HFF-Myc (cell line): ENCODE measurements at regions not wholly inside any gene's neighbourhood (a gene's known extent, or its start where the extent isn't known, plus 50 kb on each side); places are given as distances from the start of the nearest gene placed in this dataset.

ENCODE experiments used
- DNase-seq: peaks from one replicate; pipeline ENCODE4 v3.0.0-alpha.2; 2011; ENCODE audit warnings: low read depth; ENCODE audit errors: extremely low read depth
- H3K4me3 ChIP-seq: replicated peaks from 2 replicates; pipeline ENCODE4 v1.5.1; 2011; ENCODE audit warnings: low read depth, mild to moderate bottlenecking, control low read depth, low read length
- CTCF ChIP-seq: IDR thresholded peaks from 2 replicates; pipeline ENCODE4 v1.5.1; 2012; ENCODE audit warnings: mild to moderate bottlenecking, low read depth, low read length, control low read depth; ENCODE audit errors: missing control alignments

GRCh38 chr3:118029049-118029448 is 1005.6 kb downstream of the IGSF11 start:
- TF ChIP-seq CTCF = no peak
- H3K4me3 ChIP-seq = no peak overlapping the region
- no peak for DNase-seq

- no peak for DNase-seq
- no peak for TF ChIP-seq CTCF
- no peak overlapping the region for H3K4me3 ChIP-seq
These were observed 998.4 kb downstream of the IGSF11 start for GRCh38 chr3:118036215-118036614.

- DNase-seq = no peak
- TF ChIP-seq CTCF = no peak
- no peak overlapping the region for H3K4me3 ChIP-seq
These were observed 979.3 kb downstream of the IGSF11 start for GRCh38 chr3:118055381-118055780.

- TF ChIP-seq CTCF = no peak
- no peak for DNase-seq
- H3K4me3 ChIP-seq = no peak overlapping the region
These were observed 977.6 kb downstream of the IGSF11 start for GRCh38 chr3:118057086-118057485.

- DNase-seq = no peak
- no peak for TF ChIP-seq CTCF
- no peak overlapping the region for H3K4me3 ChIP-seq
These were observed 975.5 kb downstream of the IGSF11 start for GRCh38 chr3:118059096-118059495.

GRCh38 chr3:118067439-118067838 is 967.2 kb downstream of the IGSF11 start:
- no peak for TF ChIP-seq CTCF
- DNase-seq = no peak
- H3K4me3 ChIP-seq = no peak overlapping the region

- no peak for TF ChIP-seq CTCF
- DNase-seq = no peak
These were observed 958.8 kb downstream of the IGSF11 start for GRCh38 chr3:118075873-118076272.

More at GRCh38 chr3:118075873-118076272, 958.8 kb downstream of the IGSF11 start:
- H3K4me3 ChIP-seq = no peak overlapping the region
